IPS-NIHi11 (cell line): ENCODE measurements at regions not wholly inside any gene's neighbourhood (a gene's known extent, or its start where the extent isn't known, plus 50 kb on each side); places are given as distances from the start of the nearest gene placed in this dataset.

Source experiments
- DNase-seq: peaks from one replicate; pipeline ENCODE4 v3.0.0; 2012; ENCODE audit warnings: mixed read lengths, low spot score

DNA sequence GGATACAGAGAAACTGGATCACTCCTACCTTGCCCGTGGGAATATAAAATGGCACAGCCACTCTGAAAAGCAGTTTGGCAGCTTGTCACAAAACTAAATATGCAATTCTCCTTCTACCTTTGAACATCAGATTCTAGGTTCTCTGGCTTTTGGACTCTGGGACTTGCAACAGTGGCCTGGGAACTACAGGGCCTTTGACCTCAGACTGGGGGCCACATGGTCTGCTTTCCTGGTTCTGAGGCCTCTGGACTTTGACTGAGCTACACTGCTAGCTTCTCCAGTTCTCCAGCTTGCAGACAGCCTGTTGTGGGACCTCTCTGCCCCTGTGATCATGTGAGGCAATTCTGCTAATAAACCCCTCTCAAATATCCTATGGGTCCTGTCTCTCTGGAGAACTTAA is 168.8 kb downstream of the CDH26 start:
- no peak for DNase-seq

DNA sequence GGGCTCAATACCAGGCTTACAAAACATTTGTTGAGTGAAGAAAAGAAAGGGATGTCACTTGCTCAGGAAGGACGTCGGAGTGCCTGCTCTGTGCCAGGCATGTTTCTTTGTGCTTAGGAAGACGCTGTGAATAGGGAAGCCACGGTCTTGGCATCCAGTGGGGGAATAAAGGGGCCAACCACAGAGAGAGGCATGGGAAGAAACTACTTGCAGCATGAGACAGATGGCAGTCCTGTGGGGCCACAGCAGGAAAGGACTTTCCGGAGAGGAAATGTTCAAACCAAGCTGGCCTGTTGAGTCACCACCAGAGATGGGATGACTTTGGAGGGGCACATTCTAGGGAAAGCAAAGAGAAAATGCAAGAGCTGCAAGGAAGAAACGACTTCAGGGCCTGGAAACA is 173.2 kb downstream of the CDH26 start:
- no peak for DNase-seq

DNA sequence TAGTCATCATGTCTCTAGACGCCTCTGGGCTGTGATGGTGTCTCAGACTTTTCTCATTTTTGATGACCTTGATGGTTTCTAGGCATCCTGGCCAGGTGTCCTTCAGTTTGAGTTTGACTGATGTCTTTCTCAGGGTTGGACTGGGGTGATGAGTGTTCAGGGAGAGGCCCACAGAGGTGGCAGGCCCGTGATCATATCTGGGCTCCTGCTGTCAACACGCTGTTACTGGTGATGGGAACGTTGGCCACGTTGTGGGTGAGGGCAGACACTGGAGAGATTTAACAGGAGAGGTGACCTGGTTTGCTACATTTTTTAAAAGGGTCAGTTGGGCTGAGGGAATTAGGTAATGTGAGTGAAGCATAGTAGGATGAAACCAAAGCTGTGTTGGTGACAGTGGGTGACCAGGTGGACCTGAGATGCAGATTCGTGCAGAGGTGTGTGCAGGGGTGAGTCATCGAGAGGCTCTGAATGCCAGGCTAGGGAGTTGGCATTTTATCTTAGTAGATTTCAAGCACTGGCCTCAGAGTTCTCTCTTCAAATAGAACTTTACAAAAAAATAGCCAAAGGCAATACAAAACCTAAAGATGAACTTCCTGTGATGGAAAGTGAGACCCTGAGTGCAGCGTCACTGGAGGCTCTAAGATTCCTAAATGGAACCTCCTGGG is 174.1 kb downstream of the CDH26 start:
- no peak for DNase-seq

DNA sequence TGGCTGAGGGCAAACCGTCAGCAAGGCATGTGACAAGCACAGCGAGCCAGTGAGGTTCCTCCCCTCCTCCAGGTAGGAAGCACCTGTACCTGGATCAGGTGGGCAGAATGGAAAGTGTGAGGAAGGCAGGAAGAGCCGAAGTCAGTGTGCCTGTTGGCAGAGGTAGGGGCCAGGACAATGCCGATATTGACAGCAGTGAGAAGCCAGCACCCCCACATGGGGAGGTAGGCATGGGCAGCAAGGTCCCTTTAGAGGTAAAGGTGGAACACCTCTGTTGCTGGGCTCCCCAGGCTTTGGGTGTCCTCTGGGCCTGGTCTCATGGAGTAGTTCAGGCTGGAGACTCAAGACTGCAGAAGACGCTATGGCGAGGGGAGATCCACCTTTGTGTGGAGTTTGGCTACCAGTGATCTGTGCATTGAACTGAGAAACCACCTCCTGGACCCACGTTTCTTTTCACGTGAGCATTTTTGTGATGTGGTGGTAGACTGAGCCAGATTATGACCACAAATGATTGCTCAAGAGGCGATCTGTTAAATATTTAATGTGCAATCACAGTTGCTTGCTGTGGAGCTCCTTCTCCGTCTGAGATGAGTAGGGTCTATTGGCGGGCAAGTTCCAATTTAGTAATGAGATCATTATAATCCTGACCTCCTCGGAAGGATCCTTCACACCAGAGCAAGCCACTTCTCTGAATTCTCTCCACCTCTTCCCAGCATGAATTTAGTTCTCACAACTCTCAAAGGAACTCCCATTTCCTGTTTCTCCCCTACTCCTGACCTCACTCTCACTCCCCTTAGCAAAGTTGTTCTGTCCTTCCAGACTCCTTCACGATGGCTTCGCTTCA is 174.8 kb downstream of the CDH26 start:
- DNase-seq = no peak

DNA sequence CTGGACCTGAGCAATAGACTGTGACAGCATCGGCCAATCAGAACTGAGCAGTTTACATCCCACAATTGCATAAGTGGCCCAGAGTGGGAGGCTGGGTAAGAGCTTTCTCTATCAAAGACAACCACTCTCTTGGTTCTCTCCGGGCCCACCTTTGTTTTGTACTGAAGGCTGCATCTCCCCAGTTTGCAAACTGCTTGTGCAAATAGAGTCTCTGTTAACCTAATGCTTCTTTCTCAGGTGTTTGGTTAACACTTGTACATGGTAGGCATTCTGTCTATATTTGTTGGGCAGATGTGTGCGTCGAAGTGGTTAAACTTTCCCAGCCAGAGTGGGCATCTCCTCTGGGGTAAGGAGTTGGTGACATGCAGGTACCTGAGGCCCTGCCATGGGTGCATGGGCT is 177.1 kb downstream of the CDH26 start:
- no peak for DNase-seq

DNA sequence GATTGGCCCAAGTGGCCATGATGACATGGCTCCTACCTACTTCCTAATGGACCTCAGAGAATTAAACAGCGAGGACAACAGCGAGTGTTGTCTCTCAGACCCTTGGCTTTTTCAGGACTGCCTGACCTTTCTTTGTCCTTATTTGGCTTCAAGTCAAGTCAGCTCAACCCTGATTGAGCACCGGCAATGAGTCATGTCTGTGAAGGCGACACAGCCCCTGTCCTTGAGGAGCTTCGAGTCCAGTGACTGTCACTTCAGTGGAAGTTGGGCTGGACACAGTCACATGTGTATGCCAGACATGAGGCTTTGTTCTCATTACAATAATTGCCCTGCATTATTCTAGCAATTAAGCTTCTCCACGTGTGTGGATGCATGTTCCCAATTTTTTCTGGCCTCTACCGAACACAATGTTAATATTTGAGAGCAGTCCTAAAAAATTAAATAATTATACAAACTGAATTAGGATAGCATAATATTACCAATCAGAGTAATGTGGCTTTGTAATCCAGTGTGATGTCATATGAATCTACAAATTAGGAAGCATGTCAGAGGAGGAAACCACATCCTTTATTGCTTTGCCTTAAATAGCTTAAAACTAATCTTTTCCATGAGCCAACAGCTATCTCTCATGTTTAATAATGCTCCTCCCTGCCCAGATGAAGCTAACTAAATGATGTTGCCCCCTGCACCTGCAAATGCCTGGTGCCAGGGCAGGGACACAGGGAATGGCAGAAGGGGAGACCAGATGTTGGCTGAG is 178.6 kb downstream of the CDH26 start:
- no peak for DNase-seq

DNA sequence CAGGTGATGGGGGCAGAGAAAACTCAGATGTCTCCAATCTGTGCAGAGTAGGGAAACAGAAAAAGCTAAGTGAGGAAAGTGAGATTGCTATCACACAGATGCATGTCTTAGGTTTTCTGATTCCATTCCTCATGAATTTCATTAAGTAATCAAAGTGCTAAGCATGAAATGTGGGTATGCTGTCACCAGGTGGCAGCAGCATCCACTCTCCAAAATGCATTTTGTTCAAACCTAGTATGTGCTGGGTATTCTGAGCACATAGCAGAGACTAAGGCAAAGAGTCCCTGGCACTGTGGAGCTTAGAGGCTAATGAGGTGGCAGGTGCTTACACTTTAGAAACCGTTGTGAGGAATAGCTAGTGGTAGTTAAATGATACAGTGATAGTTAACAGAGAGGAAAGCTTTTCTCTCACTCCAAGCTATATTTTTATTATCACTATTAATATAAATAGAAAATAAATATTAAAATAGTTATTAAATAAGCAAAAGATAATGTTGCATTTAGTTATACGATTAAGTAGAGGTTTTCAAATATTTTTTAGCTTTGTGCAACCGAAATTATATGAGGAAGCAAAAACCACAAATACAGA is 179.5 kb downstream of the CDH26 start:
- peak; percentile 52 for DNase-seq

DNA sequence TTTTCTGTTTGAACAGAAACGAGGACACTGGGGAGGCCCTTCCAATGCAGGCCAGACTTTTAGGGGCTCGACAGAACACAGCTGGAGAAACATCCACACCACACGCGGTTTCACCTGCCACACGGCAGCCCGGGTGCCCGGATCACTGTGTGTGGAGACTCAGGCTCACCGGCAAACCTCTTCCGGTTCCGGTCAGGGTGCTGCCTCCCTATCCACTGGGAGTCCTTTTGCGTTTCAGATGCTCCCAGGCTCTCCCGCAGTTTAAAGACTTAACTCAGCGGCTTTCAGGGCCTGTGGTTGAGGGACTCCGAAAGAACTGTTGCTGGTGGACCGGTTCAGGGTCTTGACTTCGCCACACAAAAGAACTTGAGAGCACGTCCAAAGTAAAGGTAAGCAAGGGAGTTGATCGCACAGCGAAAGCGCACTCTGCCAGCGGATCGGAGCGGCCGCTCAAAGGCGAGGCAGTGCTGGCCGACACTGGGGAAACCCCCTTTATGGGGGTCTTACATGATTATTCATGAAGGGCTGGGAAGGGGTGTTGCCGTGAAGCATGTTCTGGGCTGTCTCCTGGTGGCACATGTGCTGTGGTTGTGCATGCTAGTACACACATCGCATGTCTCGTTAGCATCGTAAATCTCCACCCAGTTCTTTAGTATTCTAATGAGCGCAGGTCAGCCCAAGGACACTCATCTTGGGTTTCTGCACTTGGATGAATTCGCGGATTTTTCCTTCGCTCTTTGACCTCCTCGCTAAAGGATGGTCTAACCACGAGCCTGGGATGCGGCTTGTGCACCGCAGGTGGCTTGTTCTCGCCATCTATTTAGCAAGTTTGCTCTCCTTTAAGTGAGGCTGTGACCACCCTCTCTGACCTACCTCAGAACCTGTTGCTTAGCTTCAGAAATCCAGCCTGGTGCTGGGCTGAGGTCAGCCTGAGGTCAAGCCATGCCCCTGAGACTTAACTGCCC is 180.3 kb downstream of the CDH26 start:
- DNase-seq = no peak

DNA sequence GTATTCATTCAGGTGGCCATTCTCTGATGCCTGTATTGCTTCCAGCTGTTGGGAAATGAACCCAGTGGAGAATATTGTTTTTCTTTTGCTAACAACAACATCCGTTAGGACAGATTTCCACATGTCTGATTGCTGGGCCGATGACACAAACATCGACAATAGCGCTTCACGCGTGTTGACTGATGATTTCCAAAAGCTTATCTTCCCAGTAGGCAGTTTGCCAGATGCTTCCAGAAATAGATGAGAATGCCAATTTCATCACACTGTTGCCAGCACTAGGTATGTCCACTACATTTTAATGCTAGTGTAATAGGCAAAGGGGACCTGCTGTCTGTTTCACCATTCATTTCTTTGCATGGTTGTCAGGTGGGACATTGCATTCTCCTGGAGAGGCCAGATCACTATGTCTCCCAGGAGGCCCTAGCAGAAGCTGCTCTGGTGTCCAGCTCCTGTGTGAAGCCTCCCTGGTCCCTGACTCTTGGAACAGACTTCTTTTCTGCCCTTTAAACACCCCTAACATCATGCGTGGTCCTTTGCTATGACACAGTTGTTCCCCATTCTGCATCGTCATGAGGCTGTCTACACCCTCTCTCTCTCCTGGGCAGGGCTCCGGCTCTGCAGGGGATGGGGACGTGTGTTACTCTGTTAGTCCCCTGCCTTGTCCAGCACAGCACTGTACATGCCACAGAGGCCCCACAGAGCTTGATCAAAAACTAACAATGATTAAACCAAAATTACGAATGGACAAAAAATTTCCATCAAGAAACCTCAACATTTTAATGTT is 181.6 kb downstream of the CDH26 start:
- no peak for DNase-seq

DNA sequence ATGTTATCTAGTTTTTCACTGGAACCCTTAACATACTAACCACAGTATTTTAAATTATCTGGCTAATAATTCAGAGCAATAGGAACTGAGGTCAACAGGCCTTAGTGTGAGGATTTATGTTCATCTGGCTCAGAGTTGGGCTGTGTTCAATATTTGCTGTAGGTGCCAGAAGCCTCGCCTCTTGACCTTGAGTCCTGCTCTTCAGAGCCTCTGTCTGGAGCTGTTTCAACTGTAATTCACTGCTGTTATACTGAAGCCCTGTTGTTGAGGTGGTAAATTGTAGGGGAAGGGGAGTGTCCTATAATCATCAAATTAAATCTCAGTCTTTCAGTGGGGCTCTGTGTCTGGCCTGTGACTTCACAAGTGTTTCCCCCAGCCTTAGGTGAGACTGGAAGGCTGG is 184.4 kb downstream of the CDH26 start:
- DNase-seq = no peak

DNA sequence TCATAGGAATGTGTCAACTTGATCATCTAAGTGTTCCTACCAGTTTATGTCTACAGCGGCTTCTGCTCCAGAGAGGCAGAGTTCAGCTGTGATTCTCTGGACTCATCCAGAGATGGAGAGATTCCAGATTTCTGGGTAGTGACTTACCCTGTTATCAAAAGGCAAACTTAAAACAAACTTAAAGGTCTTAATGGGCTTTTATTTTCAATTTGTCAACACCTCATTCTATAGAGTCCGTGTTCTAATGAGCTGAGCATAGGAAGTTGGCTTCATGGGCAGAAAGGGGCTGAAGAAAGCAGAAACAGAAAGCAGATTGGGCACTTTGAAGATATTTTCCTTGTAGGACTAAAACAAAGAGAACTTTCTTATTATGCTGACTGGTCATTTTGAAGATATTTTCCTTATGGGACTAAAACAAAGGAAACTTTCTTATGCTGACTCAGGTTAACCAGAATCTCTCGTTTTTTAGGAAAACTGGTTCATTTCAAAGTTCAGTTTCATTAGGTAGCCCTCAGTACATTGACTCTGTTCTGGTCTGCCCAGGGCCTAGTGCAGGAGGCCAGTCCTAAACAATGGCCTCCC is 185.1 kb downstream of the CDH26 start:
- DNase-seq = no peak

DNA sequence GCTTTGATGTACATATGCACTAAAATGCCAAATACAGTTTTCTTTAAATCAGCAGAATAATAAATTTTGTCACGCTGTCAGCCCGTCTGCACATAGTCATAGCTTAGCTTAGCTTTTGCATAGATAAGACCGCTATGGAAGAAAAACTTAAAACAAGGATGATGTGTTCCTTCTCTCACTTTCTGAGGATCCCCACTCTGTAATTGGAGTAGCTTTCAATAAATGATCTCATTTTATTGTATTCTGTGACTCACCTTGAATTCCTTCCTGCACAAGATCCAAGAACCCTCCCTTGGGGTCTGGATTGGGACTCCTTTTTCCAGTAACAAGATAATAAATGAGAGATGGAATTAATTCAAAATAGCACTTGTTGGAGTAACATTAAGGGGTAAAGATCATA is 186.2 kb downstream of the CDH26 start:
- no peak for DNase-seq

DNA sequence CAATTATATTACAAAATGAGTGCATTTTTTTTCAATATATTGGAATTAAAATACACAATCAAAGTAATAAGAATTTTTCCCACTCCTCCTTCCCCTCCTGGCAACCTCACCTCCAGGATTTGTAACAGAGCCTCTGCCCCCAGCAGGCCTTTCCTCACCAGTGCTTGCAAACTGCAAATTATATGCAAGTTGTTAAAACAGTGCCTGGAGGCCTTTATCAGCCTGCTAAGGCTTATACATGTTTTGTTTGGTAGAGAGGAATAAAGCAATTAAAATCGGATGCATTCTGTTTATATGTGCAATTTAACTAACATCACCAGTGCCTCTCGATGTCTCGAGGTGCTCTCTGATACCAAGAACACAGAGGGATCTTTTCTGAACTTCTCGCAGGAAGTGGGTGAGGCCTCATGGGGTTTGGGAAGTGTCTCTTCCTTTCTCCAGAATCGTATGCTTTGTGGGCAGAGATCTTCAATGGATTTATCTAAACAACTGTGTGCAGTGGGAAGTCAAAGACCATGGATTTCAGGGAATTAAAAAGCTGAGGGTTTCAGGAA is 186.8 kb downstream of the CDH26 start:
- no peak for DNase-seq

DNA sequence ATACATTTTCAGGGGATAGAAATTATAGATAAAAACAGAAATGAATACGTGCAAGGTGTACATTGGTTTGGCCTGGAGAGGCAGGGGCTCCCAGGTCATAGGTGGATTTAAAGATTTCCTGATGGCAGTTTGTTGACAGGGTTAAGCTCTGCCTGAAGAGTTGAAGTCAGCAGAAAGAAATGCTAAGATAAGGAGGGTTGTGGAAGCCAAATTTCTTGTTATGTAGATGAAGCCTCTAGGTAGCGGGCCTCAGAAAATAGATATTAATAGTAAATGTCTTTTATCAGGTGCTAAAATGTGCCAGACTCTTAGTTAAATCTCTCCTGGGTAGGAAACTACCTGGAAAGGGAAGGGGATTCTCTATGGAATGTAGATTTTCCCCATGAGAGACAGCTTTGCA is 188.8 kb downstream of the CDH26 start:
- DNase-seq = no peak

DNA sequence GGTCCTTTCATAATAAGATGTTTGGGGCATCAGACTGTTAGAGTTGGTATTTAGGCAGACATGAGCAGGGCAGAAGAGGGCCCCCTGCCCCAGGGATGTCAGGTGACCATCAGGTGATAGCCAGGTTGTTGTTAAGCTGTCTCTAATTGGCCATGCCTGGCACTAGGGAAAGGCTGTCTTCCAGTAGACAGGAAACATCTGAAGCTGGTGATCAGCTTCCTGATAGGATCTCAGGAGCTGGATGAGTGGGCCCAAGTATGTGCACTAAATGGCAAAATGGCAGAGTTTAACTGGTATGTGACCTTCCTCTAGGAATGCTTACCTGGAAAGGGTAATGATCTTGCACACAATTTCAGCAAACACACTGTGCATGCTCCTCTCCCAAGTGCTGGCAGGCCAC is 190.7 kb downstream of the CDH26 start:
- DNase-seq = no peak

DNA sequence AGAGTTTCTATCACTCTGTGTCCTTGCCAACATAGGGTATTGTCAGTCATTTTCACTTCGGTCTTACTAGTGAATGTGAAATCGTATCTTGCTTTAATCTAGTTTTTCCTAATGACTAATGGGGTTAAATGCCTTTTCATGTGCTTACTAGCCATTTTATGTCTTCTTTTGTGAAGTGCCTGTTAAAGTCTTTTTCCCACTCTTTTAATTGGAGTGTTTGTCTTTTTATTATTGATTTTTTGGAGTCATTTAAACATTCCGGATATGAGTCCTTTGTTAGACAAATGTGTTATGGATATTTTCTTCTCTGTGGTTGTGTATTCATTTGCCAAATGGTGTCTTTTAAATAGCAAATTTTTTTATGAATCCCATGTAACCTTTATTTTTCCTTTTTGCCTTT is 194.6 kb downstream of the CDH26 start:
- no peak for DNase-seq

DNA sequence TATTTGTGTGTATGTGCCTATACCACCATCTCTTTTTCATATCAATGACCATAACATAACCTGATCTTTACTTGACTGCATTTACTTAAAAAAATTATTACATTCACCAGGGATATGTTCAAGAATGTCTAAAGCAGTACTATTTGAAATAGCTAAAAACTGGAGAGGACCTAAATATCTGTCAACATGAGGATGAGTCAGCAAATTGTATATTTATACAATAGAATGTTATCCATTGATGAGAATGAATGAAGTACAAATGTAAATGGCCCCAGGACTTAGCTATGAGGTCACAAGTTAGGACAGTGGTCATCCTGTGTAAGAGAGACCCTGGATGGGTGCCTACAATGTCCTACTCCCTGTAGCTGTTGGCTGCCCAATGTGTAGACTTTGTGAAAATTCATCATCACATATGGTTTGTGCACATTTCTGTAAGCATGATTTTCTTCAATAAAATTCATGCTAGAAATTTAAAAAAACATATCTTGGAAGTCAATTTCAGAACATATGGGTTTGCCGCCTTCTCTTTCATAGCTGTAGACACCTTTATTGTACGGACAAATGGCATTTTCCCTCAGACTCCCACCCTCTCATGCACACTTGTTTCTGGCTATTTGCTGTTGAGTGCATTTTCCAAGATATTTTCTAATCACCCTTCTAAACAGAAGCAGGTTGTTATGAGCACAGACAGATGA is 202.4 kb downstream of the CDH26 start:
- DNase-seq = no peak

DNA sequence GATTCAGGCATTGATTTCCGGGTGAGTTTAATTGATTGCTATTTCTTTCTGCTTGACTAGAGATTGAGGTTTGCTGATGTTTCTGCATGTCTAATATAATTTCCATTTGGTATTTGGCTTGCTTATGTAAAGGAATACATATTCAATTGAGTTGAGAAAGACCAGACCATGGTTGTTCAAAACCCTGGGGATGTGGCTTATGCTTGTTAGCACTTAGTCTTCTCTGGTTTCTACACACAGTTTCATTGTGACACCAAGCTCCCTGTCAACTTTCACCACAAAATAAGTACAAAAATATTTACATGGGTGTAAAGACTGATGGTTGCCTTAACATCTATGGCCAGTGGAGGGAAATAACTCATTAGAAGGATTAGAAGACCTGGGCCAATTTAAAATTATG is 209.6 kb downstream of the CDH26 start:
- no peak for DNase-seq

DNA sequence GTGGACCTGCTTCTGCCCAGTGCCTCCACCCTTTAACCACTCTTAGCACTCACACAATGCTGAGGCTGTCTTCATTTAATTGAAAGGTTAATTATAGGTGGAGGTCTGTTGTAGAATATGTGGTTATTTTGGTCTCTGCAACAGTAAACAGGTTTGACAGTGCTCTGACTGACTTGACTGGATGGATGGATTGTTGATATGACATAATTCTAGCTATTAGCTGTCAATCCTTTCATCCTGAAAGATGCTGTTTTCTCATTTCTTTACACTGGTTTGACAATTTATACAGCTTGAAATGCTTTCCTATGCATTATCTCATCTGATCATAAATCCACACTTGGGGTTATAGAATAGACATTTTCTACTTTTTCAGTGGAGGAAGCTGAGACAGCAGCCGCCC is 210.7 kb downstream of the CDH26 start:
- DNase-seq = no peak
